CD4-positive, alpha-beta T cell treated with Interleukin-15 for 1 hour (primary cell): ENCODE measurements at regions not wholly inside any gene's neighbourhood (a gene's known extent, or its start where the extent isn't known, plus 50 kb on each side); places are given as distances from the start of the nearest gene placed in this dataset.
"Not testable (repeated sequence)": the region's sequence is repeated elsewhere in the genome, so short reads cannot be mapped to it uniquely, and the experiment has no call there.

Source experiments
- DNase-seq: peaks from one replicate; pipeline ENCODE4 v3.0.0-alpha.2; 2020

DNA sequence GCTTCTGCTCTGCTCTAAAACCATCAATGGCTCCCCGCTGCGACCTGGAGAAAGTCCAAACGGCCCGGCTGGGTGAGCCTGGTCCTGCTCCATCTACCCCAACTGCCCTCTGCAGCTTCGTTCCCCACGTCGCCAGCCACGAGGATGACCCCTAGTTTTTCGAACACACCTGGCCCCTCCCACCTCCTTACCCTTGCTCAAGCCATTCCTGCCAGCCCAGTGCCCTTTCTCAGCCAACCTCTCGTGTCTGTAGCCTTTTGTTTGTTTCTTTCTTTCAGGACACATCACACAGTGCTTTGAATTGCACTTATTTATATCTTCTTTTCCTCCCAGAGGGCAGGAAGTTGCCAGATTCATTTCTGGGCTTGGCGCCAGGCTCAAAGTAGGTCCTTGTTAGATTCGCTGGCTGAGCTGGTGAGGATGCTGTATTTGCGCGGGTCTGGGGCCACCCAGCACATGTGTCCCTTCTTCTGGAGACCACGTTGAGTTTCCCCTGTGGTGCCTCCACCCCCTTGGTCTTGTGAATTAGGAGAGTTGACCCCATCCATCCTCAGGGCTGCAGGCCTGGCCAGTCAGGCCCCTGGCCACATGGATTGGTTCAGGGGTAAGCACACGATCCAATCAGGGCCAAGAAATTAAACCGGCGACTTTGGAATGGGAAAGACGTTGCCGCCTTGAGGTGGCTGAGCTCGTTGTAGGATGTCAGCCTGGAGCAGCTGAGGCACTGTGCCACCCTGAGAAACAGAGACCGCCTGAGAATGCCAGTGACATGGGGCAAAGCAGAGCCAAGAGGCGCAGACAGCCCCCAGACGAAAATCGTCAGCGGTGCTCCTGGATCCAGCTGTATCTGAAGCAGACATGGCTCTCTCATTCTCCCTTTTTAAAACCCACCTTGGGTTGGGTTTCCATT, 156.0 kb downstream of the CEBPB start:
- no peak for DNase-seq

DNA sequence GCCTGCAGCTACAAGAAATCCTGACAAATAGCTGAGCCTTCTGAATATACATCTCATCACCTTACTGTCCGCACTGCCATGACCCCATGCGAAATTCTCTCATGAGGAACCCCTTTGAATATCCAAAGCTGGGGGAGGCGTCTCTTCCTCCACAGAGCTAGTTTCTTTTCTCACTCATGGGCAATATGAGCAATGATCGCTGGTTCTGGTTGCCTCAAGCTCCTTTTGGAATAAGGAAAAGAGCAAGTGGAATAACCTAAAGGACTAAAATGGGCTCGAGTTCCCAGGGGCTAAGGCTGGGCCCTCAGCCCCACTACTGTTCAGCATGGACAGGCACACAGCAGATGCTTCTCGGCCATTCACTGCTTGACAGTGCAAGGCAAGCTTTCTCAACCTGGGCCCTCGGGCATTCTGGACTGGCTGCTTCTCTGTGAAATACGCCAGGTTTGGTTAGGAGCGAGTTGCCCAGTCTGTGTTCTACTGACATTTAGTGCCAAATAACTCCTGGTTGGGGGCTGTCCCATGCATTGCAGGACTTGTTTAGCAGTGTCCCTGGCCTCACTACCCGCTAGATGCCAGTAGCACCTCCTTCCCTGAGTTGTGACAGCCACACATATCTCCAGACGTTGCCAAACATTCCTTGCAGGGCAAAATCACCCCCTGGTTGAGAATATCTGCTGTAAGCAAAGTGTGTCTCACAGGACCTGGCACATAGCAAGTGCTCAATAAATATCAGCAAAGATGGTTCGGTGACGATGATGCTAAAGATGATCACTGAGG, 156.8 kb downstream of the CEBPB start:
- no peak for DNase-seq

- peak; percentile 29 for DNase-seq
These were observed 157.5 kb downstream of the CEBPB start for GRCh38 chr20:50348096-50348495.

GRCh38 chr20:50350510-50351249, 159.5 kb upstream of the PTPN1 start:
- DNase-seq: no peak

GRCh38 chr20:50351541-50351940, 158.6 kb upstream of the PTPN1 start:
- DNase-seq: no peak

DNA sequence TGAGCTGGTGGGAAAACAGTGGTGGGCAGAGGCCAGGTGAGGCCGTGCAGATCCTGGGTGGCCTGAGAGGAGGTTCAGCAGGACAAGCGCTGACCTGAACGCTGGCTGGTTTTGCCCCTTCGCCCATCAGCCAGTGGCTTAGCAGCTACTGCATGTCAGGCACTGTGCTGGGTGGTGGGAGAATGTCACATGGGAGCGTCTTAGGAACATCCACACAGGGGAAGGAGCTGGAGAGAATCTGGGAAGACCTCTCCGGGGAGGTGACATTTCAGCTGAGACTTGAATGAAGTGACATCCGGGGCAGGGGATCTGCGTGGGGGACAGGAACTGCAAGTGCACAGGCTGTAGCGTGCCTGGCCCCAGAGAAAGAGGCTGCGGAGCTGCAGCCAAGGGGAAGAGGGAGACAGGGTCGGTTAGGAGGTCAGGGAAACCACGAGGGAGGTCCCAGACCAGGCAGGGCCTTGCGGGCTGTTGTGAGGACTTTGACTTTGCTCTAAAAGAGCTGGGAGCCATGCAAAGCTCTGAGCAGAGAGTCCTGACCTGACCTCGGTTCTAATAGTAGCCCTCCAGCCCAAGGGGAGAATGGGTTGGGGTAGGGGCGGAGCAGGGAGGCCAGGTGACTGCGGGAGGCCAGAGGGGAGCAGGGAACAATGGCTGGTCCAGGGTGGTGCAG, 156.8 kb upstream of the PTPN1 start:
- DNase-seq: no peak

- no peak for DNase-seq
These were observed 155.2 kb upstream of the PTPN1 start for GRCh38 chr20:50354721-50355589.

GRCh38 chr20:50355590-50356524, 154.3 kb upstream of the PTPN1 start:
- no peak for DNase-seq

DNA sequence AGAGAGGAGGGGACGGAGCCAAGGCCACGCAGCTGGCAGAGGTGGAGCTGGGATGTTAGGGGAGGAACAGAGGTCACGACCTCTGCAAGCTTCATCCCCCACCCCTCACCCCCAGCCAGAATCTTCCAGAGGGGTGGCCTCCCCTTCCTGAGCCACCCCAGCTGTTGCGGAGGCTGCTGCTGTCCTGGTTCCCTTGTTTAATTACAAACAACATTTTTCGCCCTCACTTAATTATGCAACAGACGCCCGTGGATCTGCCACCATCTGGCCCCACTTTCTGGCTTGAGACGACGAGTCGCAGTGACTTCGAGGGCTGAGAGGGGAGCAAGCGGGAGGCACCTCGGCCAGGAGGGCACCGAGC, 153.7 kb upstream of the PTPN1 start:
- no peak for DNase-seq

- DNase-seq: no peak
These were observed 153.0 kb upstream of the PTPN1 start for GRCh38 chr20:50356962-50357782.

DNA sequence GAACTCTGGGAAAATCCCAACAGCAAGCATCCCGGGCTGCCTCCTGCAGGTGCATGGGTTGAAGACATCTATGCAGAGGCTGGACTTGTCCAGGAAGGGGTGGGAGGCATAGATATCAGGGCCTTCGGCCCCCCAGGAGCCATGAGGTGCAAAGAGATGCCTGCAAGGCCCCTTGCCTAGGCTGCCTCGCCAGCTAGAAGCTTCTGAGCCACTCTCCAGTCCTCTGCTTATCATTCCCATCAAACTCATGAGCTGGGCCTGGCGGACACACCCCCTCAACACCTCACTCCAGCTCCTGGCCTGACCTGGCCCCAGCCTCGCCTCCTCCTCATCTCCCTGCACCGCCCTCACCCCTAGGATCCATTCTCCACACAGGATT, 152.4 kb upstream of the PTPN1 start:
- DNase-seq: no peak

GRCh38 chr20:50358166-50358565, 152.0 kb upstream of the PTPN1 start:
- DNase-seq: no peak

- DNase-seq: no peak
These were observed 151.2 kb upstream of the PTPN1 start for GRCh38 chr20:50358971-50359370.

GRCh38 chr20:50359607-50360217, 150.5 kb upstream of the PTPN1 start:
- no peak for DNase-seq

GRCh38 chr20:50360218-50360672, 149.9 kb upstream of the PTPN1 start:
- no peak for DNase-seq

DNA sequence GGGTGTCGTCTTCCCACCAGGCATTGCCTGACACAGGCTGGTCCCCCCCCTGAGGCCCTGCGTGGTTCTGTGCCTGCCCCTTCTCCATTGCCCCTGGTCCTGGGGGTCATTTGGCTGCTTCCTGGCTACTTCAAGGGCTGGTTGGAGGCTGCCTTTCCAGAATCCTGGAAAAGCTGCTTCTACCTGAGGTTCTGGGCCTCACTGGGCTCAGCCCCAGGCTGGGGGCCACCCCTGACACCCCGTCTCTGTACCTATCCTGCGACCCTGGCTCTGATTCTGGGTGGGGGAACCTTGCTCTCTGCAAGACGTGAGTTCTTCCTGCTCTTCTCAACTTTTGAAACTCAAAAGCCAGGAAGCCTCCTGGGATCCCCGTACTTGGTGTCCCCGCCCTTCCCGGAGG, 149.3 kb upstream of the PTPN1 start:
- no peak for DNase-seq

GRCh38 chr20:50362177-50362576, 148.0 kb upstream of the PTPN1 start:
- not testable (repeated sequence) for DNase-seq

GRCh38 chr20:50363027-50363426, 147.2 kb upstream of the PTPN1 start:
- DNase-seq: no peak

DNA sequence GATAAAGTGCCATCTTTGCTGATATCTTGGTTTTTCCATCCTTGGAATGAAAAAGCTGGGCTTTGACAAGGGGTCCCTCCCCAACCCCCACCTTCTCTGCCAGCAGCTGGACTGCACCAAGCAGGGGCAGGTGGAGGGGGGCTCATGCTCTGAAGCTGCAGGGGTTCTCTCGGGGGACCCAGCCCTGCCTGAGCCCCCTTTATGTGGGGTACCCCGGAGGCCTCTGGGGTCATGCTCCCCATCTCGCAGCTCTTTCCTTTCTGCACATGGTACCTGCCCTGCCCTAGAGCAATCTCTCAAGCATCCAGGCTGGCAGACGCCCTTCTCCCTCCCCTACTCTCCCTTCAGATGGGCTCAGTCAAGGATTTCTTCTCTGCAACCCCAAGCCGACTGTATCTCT, 146.7 kb upstream of the PTPN1 start:
- DNase-seq: no peak
